Upper lobe of right lung (tissue), 1 donor: ENCODE measurements at regions not wholly inside any gene's neighbourhood (a gene's known extent, or its start where the extent isn't known, plus 50 kb on each side); places are given as distances from the start of the nearest gene placed in this dataset.
A peak's percentile ranks its signal among the peaks of the same experiment; 100 is the strongest.

Experiments
- ATAC-seq: fragments of 200-7000 bp; cut with Tn5 transposase; one replicate; pipeline ENCODE4 v1.9.1; 2020; ENCODE audit warnings: mild to moderate bottlenecking, moderate library complexity
- DNase-seq: peaks from one replicate; pipeline ENCODE4 v3.0.0-alpha.2; 2020
- H3K27ac ChIP-seq: fragments of 200-600 bp; one replicate; pipeline ENCODE4 v1.8.0; 2022
- H3K27me3 ChIP-seq: fragments of 200-600 bp; one replicate; pipeline ENCODE4 v1.8.0; 2022; ENCODE audit warnings: mild to moderate bottlenecking
- H3K36me3 ChIP-seq: fragments of 200-600 bp; one replicate; pipeline ENCODE4 v1.8.0; 2022
- H3K4me1 ChIP-seq: fragments of 200-600 bp; one replicate; pipeline ENCODE4 v1.8.0; 2022
- H3K4me3 ChIP-seq: fragments of 200-600 bp; one replicate; pipeline ENCODE4 v1.8.0; 2022; ENCODE audit warnings: mild to moderate bottlenecking
- H3K9me3 ChIP-seq: fragments of 200-600 bp; one replicate; pipeline ENCODE4 v1.8.0; 2022
- intact Hi-C: fragments of 100-400 bp; cut with DNase I; formaldehyde crosslinking; loops from one replicate; pipeline ENCODE4 v1.11.0; 2022
- TF ChIP-seq, protein P1 (sequence below): fragments of 200-600 bp; IDR thresholded peaks from one replicate; pipeline ENCODE4 v1.8.0; 2022; ENCODE audit warnings: antibody characterized with exemption
- donor health status: DM: no; HTN: yes; CAD: no; lungs with severe emphysema.

DNA sequence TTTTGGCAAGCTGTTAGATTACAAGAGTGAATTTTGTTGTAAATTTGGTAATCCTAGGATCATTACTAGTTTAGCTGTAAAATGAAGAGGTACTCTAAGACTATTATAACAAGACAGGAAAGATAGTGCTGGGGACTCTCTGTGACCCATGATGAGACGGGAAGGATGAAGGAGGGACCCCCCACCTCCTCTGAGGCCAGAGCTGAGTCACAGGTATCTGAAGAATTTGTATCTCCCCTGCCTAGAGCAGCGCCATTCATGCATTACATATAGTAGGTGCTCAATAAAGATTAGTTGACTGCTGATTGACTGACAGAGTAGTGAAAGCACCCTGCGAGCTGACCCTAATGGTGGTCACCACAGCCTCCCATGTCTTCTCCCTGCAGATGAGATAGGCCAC lies 202.8 kb downstream of the SNX18 start:
- Histone ChIP-seq H3K36me3 (no peaks in the 10 kb centered on the region), H3K27me3 (no peaks in the 10 kb centered on the region), H3K4me1 (no peaks in the 10 kb centered on the region), H3K27ac (no peak overlapping the region), H3K4me3 (no peak overlapping the region), H3K9me3 (no peaks in the 10 kb centered on the region)
- TF ChIP-seq, protein P1, sequence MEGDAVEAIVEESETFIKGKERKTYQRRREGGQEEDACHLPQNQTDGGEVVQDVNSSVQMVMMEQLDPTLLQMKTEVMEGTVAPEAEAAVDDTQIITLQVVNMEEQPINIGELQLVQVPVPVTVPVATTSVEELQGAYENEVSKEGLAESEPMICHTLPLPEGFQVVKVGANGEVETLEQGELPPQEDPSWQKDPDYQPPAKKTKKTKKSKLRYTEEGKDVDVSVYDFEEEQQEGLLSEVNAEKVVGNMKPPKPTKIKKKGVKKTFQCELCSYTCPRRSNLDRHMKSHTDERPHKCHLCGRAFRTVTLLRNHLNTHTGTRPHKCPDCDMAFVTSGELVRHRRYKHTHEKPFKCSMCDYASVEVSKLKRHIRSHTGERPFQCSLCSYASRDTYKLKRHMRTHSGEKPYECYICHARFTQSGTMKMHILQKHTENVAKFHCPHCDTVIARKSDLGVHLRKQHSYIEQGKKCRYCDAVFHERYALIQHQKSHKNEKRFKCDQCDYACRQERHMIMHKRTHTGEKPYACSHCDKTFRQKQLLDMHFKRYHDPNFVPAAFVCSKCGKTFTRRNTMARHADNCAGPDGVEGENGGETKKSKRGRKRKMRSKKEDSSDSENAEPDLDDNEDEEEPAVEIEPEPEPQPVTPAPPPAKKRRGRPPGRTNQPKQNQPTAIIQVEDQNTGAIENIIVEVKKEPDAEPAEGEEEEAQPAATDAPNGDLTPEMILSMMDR: no peak
- intact Hi-C loops: no loop called here
- DNase-seq: no peak
- ATAC-seq: no peak

GRCh38 chr5:54719384-54720283 lies 202.1 kb downstream of the SNX18 start:
- TF ChIP-seq, protein P1: no peak
- intact Hi-C loops: no loop called here
- Histone ChIP-seq H3K27me3 (no peaks in the 10 kb centered on the region), H3K27ac (peak overlapping the region; percentile 18), H3K9me3 (no peaks in the 10 kb centered on the region), H3K4me1 (no peaks in the 10 kb centered on the region), H3K36me3 (no peaks in the 10 kb centered on the region), H3K4me3 (no peak overlapping the region)
- peak; percentile 52 for ATAC-seq
- no peak for DNase-seq

DNA sequence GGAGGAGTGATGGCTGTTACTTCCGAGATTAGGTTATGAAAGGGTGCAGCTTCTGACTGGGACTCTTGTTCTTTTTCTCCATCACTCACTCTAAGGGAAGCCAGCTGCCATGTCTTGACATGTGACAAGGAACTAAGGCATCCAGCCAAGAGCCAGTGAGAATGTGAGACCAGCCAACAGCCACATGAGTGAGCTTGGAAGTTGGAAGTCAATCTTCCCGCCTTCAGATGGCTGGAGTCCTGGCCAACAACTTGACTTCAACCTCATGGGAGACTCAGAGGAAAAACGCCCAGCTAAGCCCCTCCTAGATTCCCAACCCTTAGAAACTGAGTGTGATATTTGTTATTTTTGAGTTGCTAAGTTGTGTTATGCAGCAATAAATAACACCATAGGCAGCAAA lies 201.1 kb downstream of the SNX18 start:
- no peaks in the 10 kb centered on the region for H3K27me3 ChIP-seq
- no peaks in the 10 kb centered on the region for H3K4me1 ChIP-seq
- no peak overlapping the region for H3K27ac ChIP-seq
- TF ChIP-seq, protein P1: no peak
- no peak for DNase-seq
- no peak overlapping the region for H3K4me3 ChIP-seq
- no peaks in the 10 kb centered on the region for H3K36me3 ChIP-seq
- no peaks in the 10 kb centered on the region for H3K9me3 ChIP-seq
- peak; percentile 43 for ATAC-seq
- intact Hi-C loops: no loop called here

- intact Hi-C loops: no loop called here
- no peak for DNase-seq
- no peak for ATAC-seq
- H3K36me3 ChIP-seq: no peaks in the 10 kb centered on the region
- H3K4me1 ChIP-seq: no peaks in the 10 kb centered on the region
- no peak overlapping the region for H3K27ac ChIP-seq
- H3K4me3 ChIP-seq: no peak overlapping the region
- TF ChIP-seq, protein P1: no peak
- no peaks in the 10 kb centered on the region for H3K27me3 ChIP-seq
- no peaks in the 10 kb centered on the region for H3K9me3 ChIP-seq
Measured at GRCh38 chr5:54717870-54718269, 200.3 kb downstream of the SNX18 start.

- no peaks in the 10 kb centered on the region for H3K9me3 ChIP-seq
- H3K36me3 ChIP-seq: no peaks in the 10 kb centered on the region
Measured at GRCh38 chr5:54717459-54717858, 199.9 kb downstream of the SNX18 start.

More at GRCh38 chr5:54717459-54717858, 199.9 kb downstream of the SNX18 start:
- no peaks in the 10 kb centered on the region for H3K27me3 ChIP-seq
- no peaks in the 10 kb centered on the region for H3K4me1 ChIP-seq
- H3K27ac ChIP-seq: no peak overlapping the region
- H3K4me3 ChIP-seq: no peak overlapping the region
- DNase-seq (no peak), ATAC-seq (no peak)
- TF ChIP-seq, protein P1: no peak
- intact Hi-C loops: no loop called here
